OCI-LY1 (cell line): ENCODE measurements at regions not wholly inside any gene's neighbourhood (a gene's known extent, or its start where the extent isn't known, plus 50 kb on each side); places are given as distances from the start of the nearest gene placed in this dataset.

Source experiments
- EZH2 ChIP-seq: fragments of 200-600 bp; sonication (generic), shearing (Covaris generic); IDR thresholded peaks from 2 replicates; pipeline ENCODE4 v1.8.0; 2017; ENCODE audit warnings: borderline replicate concordance, mixed run types, mild to moderate bottlenecking, antibody characterized with exemption, low read length, moderate library complexity, mixed read lengths
- TF ChIP-seq, protein P1 (sequence below): fragments of 200-600 bp; sonication (generic), shearing (Covaris generic); IDR thresholded peaks from 2 replicates; pipeline ENCODE4 v1.5.1; 2017; ENCODE audit warnings: mild to moderate bottlenecking, antibody characterized with exemption, low read length, moderate library complexity, mixed read lengths

DNA sequence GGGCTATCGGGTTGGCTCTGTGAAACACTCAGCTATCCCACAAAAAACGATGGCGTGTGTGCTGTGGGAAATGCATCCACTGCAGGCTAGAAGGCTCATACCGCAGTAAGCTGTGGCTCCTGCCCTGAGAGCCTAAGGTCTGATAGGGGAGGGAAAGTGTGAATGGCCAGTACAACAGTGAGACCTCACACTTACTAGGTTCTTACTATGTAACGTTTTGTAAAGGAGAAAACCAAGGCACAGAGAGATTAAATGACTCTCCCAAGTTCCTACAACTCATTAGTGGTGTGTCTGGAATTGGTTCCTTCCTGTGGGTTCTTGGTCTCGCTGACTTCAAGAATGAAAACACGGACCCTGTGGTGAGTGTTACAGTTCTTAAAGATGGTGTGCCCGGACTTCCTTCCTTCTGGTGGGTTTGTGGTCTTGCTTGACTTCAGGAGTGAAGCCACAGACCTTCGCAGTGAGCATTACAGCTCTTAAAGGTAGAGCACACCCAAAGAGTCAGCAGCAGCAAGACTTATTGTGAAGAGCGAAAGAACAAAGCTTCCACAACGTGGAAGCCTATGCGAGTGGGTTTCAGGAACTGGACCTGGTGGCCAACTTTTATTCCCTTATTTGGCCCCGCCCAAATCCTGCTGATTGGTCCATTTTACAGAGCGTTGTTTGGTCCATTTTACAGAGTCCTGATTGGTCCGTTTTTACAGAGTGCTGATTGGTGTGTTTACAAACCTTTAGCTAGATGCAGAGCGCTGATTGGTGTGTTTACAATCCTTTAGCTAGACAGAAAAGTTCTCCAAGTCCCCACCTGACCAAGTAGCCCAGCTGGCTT is 161.7 kb downstream of the POLR2M start:
- TF ChIP-seq, protein P1, sequence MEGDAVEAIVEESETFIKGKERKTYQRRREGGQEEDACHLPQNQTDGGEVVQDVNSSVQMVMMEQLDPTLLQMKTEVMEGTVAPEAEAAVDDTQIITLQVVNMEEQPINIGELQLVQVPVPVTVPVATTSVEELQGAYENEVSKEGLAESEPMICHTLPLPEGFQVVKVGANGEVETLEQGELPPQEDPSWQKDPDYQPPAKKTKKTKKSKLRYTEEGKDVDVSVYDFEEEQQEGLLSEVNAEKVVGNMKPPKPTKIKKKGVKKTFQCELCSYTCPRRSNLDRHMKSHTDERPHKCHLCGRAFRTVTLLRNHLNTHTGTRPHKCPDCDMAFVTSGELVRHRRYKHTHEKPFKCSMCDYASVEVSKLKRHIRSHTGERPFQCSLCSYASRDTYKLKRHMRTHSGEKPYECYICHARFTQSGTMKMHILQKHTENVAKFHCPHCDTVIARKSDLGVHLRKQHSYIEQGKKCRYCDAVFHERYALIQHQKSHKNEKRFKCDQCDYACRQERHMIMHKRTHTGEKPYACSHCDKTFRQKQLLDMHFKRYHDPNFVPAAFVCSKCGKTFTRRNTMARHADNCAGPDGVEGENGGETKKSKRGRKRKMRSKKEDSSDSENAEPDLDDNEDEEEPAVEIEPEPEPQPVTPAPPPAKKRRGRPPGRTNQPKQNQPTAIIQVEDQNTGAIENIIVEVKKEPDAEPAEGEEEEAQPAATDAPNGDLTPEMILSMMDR, result no peak
- no peak for TF ChIP-seq EZH2
